Skeletal muscle tissue (tissue), 3 donors: ENCODE measurements at regions not wholly inside any gene's neighbourhood (a gene's known extent, or its start where the extent isn't known, plus 50 kb on each side); places are given as distances from the start of the nearest gene placed in this dataset.
"Not testable (repeated sequence)": the region's sequence is repeated elsewhere in the genome, so short reads cannot be mapped to it uniquely, and the experiment has no call there.

ENCODE experiments used
- H3K27ac ChIP-seq: one replicate; pipeline ENCODE4 v1.7.0; 2013; ENCODE audit warnings: mild to moderate bottlenecking, low read depth, low read length, inconsistent platforms
- H3K27me3 ChIP-seq, 3 donors: one replicate each; pipeline ENCODE4 v1.7.0; 2013; ENCODE audit warnings: low read length in 3 of 3; ENCODE audit not compliant: control insufficient read depth in 3 of 3, insufficient read depth in 3 of 3
- H3K36me3 ChIP-seq, 3 donors: one replicate each; pipeline ENCODE4 v1.7.0; 2013; ENCODE audit warnings: low read length in 3 of 3; ENCODE audit not compliant: control insufficient read depth in 3 of 3, insufficient read depth in 3 of 3
- H3K4me1 ChIP-seq, 3 donors: one replicate each; pipeline ENCODE4 v1.7.0; 2013; ENCODE audit warnings: low read length in 3 of 3, mild to moderate bottlenecking in 3 of 3; ENCODE audit not compliant: control insufficient read depth in 3 of 3, insufficient read depth in 3 of 3
- H3K4me3 ChIP-seq, 3 donors: one replicate each; pipeline ENCODE4 v1.7.0; 2013; ENCODE audit warnings: low read length in 3 of 3
- H3K9ac ChIP-seq, 3 donors: one replicate each; pipeline ENCODE4 v1.7.0; 2013; ENCODE audit warnings: low read length in 3 of 3, mild to moderate bottlenecking in 3 of 3, moderate library complexity in 2 of 3, low read depth in 1 of 3
- H3K9me3 ChIP-seq, 3 donors: one replicate each; pipeline ENCODE4 v1.7.0; 2013; ENCODE audit warnings: low read length in 3 of 3; ENCODE audit not compliant: control insufficient read depth in 3 of 3
- donor health status: Osteomylitis.

GRCh38 chr1:148361427-148362215 lies 121.5 kb downstream of the PPIAL4G start:
- H3K4me3 ChIP-seq, H3K9me3 ChIP-seq, H3K27ac ChIP-seq, H3K36me3 ChIP-seq, H3K9ac ChIP-seq, H3K4me1 ChIP-seq: not testable (repeated sequence)
- peaks cover 13 to 23% (median 22%) of the 10 kb centered on the region in 3 donors for H3K27me3 ChIP-seq

- no peak overlapping the region for H3K27ac ChIP-seq
- H3K9ac ChIP-seq, result no peak overlapping the region
- peaks cover 0 to 6% (median 3%) of the 10 kb centered on the region in 3 donors for H3K4me1 ChIP-seq
- H3K36me3 ChIP-seq, result no peaks in the 10 kb centered on the region
- no peak overlapping the region for H3K4me3 ChIP-seq
- H3K27me3 ChIP-seq, result peaks cover 38 to 44% (median 40%) of the 10 kb centered on the region in 3 donors
- H3K9me3 ChIP-seq, result no peaks in the 10 kb centered on the region
Observed at GRCh38 chr1:148357037-148357436, 126.1 kb downstream of the PPIAL4G start.

GRCh38 chr1:148355976-148356375 lies 127.1 kb downstream of the PPIAL4G start:
- no peaks in the 10 kb centered on the region for H3K9me3 ChIP-seq
- H3K4me1 ChIP-seq, result peaks cover 0 to 6% (median 3%) of the 10 kb centered on the region in 3 donors
- no peak overlapping the region for H3K27ac ChIP-seq
- no peak overlapping the region for H3K9ac ChIP-seq
- no peaks in the 10 kb centered on the region for H3K36me3 ChIP-seq
- no peak overlapping the region for H3K4me3 ChIP-seq
- H3K27me3 ChIP-seq, result peaks cover 40 to 46% (median 43%) of the 10 kb centered on the region in 3 donors

- Histone ChIP-seq H3K27ac (no peak overlapping the region), H3K9ac (no peak overlapping the region), H3K27me3 (peaks cover 44 to 51% (median 45%) of the 10 kb centered on the region in 3 donors), H3K4me1 (peaks cover 0 to 6% (median 3%) of the 10 kb centered on the region in 3 donors), H3K9me3 (no peaks in the 10 kb centered on the region), H3K36me3 (no peaks in the 10 kb centered on the region), H3K4me3 (no peak overlapping the region)
Observed at GRCh38 chr1:148354913-148355308, 128.2 kb downstream of the PPIAL4G start.

- Histone ChIP-seq H3K9ac (no peak overlapping the region), H3K27me3 (peaks cover 44 to 51% (median 45%) of the 10 kb centered on the region in 3 donors), H3K9me3 (no peaks in the 10 kb centered on the region), H3K36me3 (no peaks in the 10 kb centered on the region), H3K27ac (no peak overlapping the region), H3K4me1 (peaks cover 0 to 6% (median 3%) of the 10 kb centered on the region in 3 donors), H3K4me3 (no peak overlapping the region)
Observed at GRCh38 chr1:148354284-148354912, 128.7 kb downstream of the PPIAL4G start.

- Histone ChIP-seq H3K27me3 (peaks cover 44 to 51% (median 45%) of the 10 kb centered on the region in 3 donors), H3K36me3 (no peaks in the 10 kb centered on the region), H3K4me3 (no peak overlapping the region), H3K9me3 (no peaks in the 10 kb centered on the region), H3K9ac (no peak overlapping the region), H3K27ac (no peak overlapping the region), H3K4me1 (peaks cover 0 to 6% (median 3%) of the 10 kb centered on the region in 3 donors)
Observed at GRCh38 chr1:148353461-148354283, 129.4 kb downstream of the PPIAL4G start.

- no peaks in the 10 kb centered on the region for H3K36me3 ChIP-seq
- H3K27me3 ChIP-seq, result peaks cover 45 to 51% (median 46%) of the 10 kb centered on the region in 3 donors
- H3K4me3 ChIP-seq, result no peak overlapping the region
- no peak overlapping the region for H3K9ac ChIP-seq
- H3K4me1 ChIP-seq, result peaks cover 0 to 6% (median 3%) of the 10 kb centered on the region in 3 donors
- H3K27ac ChIP-seq, result no peak overlapping the region
- H3K9me3 ChIP-seq, result no peaks in the 10 kb centered on the region
Observed at GRCh38 chr1:148352470-148353053, 130.5 kb downstream of the PPIAL4G start.

GRCh38 chr1:148347781-148348180 lies 135.3 kb downstream of the PPIAL4G start:
- Histone ChIP-seq H3K27me3 (peaks cover 20 to 25% (median 21%) of the 10 kb centered on the region in 3 donors), H3K9ac (no peak overlapping the region), H3K9me3 (no peaks in the 10 kb centered on the region), H3K27ac (no peak overlapping the region), H3K4me1 (no peaks in the 10 kb centered on the region), H3K36me3 (no peaks in the 10 kb centered on the region), H3K4me3 (no peak overlapping the region)

- H3K4me1 ChIP-seq, H3K4me3 ChIP-seq, H3K27ac ChIP-seq, H3K9ac ChIP-seq, H3K36me3 ChIP-seq, H3K9me3 ChIP-seq: not testable (repeated sequence)
- peaks cover 2 to 11% (median 4%) of the 10 kb centered on the region in 3 donors for H3K27me3 ChIP-seq
Observed at GRCh38 chr1:148345659-148346151, 137.4 kb downstream of the PPIAL4G start.
